ENCODE measurements at regions not wholly inside any gene's neighbourhood (a gene's known extent, or its start where the extent isn't known, plus 50 kb on each side); places are given as distances from the start of the nearest gene placed in this dataset.

DNA sequence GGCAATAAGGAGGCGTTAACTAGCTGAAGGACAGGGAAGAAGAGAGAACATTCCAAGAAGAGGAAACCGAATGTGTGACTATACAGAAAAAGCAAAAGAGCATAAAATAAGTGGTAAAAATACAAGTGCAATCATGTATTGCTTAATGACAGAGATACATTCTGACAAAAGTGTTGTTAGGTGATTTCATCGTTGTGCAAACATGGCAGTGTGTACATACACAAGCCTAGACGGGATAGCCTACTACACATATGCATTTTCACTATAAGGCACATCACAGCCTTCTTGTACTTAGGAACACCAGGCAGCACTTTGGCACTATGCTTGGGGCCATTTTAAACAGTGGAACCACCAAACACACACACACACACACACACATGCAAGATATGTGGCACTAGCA lies 299.3 kb downstream of the BCAT1 start:
- H3K27ac ChIP-seq = no peak overlapping the region
- TF ChIP-seq, protein P1, sequence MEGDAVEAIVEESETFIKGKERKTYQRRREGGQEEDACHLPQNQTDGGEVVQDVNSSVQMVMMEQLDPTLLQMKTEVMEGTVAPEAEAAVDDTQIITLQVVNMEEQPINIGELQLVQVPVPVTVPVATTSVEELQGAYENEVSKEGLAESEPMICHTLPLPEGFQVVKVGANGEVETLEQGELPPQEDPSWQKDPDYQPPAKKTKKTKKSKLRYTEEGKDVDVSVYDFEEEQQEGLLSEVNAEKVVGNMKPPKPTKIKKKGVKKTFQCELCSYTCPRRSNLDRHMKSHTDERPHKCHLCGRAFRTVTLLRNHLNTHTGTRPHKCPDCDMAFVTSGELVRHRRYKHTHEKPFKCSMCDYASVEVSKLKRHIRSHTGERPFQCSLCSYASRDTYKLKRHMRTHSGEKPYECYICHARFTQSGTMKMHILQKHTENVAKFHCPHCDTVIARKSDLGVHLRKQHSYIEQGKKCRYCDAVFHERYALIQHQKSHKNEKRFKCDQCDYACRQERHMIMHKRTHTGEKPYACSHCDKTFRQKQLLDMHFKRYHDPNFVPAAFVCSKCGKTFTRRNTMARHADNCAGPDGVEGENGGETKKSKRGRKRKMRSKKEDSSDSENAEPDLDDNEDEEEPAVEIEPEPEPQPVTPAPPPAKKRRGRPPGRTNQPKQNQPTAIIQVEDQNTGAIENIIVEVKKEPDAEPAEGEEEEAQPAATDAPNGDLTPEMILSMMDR (conservative IDR thresholded peaks at IDR 0.05; ENCODE audit: low read depth) = no peak
- POLR2A ChIA-PET (ENCODE audit: low non-redundant PET) = no interaction called here
- DNase-seq (ENCODE audit: low spot score) = no peak
- CTCF ChIA-PET = no interaction called here

DNA sequence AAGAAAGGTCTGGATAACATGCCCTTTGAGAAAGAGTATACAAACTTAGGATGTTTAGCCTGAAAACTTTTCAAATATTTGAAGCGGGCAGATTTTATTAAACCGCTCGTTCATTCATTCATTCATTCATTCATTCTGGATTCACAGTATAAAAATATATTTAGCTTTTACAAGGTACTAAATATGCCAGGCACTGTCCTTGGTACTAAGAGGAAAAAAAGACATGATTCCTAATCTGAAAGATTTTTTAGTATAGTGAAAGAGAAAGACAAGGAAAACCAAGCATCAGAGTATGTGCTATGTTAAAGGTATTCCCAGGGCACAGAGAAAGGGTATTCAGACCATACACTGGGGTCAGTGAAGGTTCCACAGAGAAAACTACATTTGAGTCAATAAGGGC lies 299.7 kb downstream of the BCAT1 start:
- TF ChIP-seq, protein P1 (conservative IDR thresholded peaks at IDR 0.05; ENCODE audit: low read depth) = no peak
- ChIA-PET CTCF (no interaction called here), POLR2A (ENCODE audit: low non-redundant PET) (no interaction called here)
- DNase-seq (ENCODE audit: low spot score) = no peak
- H3K27ac ChIP-seq = no peak overlapping the region

GRCh38 chr12:24645254-24645653 lies 303.6 kb downstream of the BCAT1 start:
- POLR2A ChIA-PET (ENCODE audit: low non-redundant PET) = no interaction called here

DNA sequence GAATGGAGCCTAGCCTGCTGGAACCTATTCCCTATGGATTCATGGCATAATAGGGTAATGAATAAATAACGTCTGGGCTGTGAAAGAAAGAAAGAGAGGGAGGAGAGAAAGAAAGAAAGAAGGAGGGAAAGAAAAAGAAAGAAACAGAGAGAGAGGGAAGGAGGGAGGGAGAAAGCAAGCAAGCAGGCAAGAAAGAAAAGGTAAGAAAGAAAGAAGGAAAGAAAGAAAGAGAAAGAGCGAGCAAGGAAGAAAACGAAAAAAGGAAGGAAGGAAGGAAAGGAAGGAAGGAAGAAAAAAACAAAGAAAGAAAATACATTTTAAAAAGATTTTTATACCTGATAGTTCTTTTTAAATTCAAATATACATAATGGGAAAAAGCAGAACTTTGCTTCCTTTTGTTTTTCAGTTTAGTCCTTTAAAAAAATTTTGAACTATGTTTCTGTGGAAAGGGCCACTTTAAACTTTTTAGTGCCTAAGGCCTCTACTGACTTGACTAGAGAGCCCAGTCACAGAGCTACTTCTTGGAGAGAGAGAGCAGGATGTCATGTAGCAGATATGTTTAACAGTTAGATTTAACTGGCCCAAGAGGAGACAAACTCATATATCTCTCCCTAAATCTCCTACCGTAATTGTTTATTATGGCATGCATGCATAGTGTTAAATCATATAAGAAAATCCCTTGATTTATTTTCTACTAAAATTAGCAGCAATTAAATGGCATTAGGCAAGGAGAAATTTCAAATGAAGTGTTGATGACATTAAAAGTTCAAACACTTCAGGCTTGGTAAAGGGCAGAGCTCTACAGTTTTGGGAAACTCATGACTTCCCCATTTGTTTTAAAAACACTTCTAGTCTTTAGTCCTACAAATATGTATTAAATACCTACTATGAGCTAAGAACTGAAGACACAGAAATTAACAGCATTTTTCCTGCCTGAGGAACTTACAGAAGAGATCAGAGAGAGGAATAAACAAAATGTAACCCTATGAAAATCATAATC lies 305.5 kb downstream of the BCAT1 start:
- ChIA-PET CTCF (no interaction called here), POLR2A (ENCODE audit: low non-redundant PET) (no interaction called here)
- TF ChIP-seq, protein P1 (conservative IDR thresholded peaks at IDR 0.05; ENCODE audit: low read depth) = no peak
- no peak for DNase-seq (ENCODE audit: low spot score)
- no peak overlapping the region for H3K27ac ChIP-seq

More at GRCh38 chr12:24645254-24645653, 303.6 kb downstream of the BCAT1 start:
- DNase-seq (ENCODE audit: low spot score) = no peak
- CTCF ChIA-PET = no interaction called here
- TF ChIP-seq, protein P1 (conservative IDR thresholded peaks at IDR 0.05; ENCODE audit: low read depth) = no peak
- H3K27ac ChIP-seq = no peak overlapping the region

GRCh38 chr12:24639641-24640040 lies 309.3 kb downstream of the BCAT1 start:
- TF ChIP-seq, protein P1 (conservative IDR thresholded peaks at IDR 0.05; ENCODE audit: low read depth) = no peak
- no peak for DNase-seq (ENCODE audit: low spot score)
- ChIA-PET CTCF (no interaction called here), POLR2A (ENCODE audit: low non-redundant PET) (no interaction called here)
- H3K27ac ChIP-seq = no peak overlapping the region

- no peak overlapping the region for H3K27ac ChIP-seq
- DNase-seq (ENCODE audit: low spot score) = no peak
- TF ChIP-seq, protein P1 (conservative IDR thresholded peaks at IDR 0.05; ENCODE audit: low read depth) = no peak
- ChIA-PET POLR2A (ENCODE audit: low non-redundant PET) (no interaction called here), CTCF (no interaction called here)
Observed at GRCh38 chr12:24632466-24632865, 316.4 kb downstream of the BCAT1 start.
